ENCODE measurements at regions not wholly inside any gene's neighbourhood (a gene's known extent, or its start where the extent isn't known, plus 50 kb on each side); places are given as distances from the start of the nearest gene placed in this dataset.

DNA sequence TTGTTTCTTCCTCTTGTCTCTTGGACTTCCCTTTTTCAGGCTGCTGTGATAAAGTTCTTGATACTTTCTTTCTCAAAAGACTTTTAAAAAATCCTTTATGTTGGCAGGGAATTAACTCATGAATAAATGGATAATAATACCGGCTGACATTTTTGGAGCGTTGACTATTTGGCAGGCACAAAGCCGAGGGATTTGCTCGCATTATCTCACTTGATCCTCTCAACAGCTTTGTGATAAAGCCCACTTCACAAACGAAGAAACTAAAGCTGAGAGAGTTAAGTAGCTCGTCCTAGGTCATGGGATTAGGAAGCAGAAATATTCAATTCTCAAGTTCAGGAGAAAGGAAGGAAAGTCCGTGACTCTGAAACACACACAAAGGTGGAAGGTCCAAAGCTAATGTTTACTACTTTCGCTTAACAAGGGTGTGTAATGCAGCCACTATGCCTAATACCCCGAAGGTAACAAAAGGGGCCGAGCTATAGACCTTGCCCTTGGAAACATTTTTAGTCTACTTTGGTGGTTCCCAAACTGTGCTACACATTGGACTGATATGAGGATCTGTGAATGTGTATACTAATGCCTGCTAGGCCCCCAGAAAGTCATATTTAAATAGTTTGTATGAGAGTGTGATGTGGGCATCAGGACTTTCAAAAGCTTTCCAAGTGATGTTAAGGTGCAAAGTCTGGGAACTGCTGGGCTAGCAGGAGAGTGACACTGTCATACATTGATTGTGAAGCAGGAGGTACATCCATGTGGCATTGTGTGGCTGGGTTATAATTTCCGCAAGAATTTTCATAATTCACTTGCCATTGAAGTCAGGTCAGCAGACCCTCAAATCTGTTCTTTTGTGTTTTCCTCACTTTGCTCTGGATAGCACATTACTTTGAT, 508.4 kb downstream of the PLCL1 start:
- Histone ChIP-seq H3K27ac (no peak overlapping the region), H3K4me1 (no peaks in the 10 kb centered on the region), H3K27me3 (no peaks in the 10 kb centered on the region), H3K4me3 (no peak overlapping the region), H3K9me3 (no peaks in the 10 kb centered on the region), H3K36me3 (no peaks in the 10 kb centered on the region)
- no peak for DNase-seq (ENCODE audit: low spot score)
- TF ChIP-seq, protein P1, sequence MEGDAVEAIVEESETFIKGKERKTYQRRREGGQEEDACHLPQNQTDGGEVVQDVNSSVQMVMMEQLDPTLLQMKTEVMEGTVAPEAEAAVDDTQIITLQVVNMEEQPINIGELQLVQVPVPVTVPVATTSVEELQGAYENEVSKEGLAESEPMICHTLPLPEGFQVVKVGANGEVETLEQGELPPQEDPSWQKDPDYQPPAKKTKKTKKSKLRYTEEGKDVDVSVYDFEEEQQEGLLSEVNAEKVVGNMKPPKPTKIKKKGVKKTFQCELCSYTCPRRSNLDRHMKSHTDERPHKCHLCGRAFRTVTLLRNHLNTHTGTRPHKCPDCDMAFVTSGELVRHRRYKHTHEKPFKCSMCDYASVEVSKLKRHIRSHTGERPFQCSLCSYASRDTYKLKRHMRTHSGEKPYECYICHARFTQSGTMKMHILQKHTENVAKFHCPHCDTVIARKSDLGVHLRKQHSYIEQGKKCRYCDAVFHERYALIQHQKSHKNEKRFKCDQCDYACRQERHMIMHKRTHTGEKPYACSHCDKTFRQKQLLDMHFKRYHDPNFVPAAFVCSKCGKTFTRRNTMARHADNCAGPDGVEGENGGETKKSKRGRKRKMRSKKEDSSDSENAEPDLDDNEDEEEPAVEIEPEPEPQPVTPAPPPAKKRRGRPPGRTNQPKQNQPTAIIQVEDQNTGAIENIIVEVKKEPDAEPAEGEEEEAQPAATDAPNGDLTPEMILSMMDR (IDR thresholded peaks at IDR 0.05) = no peak

DNA sequence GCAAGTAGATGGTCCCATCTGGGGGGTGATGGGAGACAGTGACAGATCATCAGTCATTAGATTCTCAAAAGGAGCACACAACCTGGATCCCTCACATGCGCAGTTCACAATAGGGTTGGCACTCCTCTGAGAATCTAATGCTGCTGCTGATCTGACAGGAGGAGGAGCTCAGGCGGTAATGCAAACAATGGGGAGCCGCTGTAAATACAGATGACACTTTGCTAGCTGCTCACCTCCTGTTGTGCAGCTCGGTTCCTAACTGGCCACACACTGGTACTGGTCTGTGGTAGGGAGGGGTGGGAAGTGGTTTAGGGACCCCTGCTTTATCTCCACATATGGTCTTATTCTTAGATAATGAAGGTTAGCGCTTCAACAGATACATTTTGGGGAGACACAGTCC, 506.6 kb downstream of the PLCL1 start:
- Histone ChIP-seq H3K36me3 (no peaks in the 10 kb centered on the region), H3K9me3 (no peaks in the 10 kb centered on the region), H3K4me3 (no peak overlapping the region), H3K27ac (no peak overlapping the region), H3K4me1 (no peaks in the 10 kb centered on the region), H3K27me3 (no peaks in the 10 kb centered on the region)
- TF ChIP-seq, protein P1 (IDR thresholded peaks at IDR 0.05) = no peak
- DNase-seq (ENCODE audit: low spot score) = no peak

DNA sequence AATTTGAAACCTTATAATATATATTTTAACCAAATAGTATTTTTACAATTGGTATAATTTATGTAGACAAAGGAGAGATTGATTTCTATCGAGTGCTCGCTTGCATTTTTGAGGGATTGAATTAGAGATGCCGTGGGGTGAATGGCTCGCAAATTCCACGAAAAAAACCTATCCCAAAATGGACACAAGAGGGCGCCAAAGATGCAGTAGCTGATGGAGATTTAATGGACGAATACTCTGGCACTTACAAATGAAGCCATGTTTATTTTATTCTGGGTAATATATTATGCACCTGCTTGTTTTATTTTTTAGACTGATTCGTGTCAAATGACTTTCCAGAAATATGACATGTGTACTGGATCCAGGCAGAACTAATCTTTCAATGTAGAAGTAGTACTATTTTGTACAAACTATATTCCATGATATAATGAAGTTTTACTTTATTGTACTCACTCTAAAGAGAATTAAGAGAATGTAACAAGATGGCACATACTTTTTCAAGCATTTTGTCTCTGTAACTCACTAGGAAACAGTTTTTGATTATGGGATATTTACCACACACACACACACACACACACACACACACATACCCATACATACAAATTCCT, 505.4 kb downstream of the PLCL1 start:
- H3K4me1 ChIP-seq = no peaks in the 10 kb centered on the region
- no peaks in the 10 kb centered on the region for H3K27me3 ChIP-seq
- no peak overlapping the region for H3K4me3 ChIP-seq
- no peaks in the 10 kb centered on the region for H3K9me3 ChIP-seq
- TF ChIP-seq, protein P1 (IDR thresholded peaks at IDR 0.05) = peak; percentile 81 to 88
- H3K27ac ChIP-seq = no peak overlapping the region
- no peak for DNase-seq (ENCODE audit: low spot score)
- H3K36me3 ChIP-seq = no peaks in the 10 kb centered on the region

DNA sequence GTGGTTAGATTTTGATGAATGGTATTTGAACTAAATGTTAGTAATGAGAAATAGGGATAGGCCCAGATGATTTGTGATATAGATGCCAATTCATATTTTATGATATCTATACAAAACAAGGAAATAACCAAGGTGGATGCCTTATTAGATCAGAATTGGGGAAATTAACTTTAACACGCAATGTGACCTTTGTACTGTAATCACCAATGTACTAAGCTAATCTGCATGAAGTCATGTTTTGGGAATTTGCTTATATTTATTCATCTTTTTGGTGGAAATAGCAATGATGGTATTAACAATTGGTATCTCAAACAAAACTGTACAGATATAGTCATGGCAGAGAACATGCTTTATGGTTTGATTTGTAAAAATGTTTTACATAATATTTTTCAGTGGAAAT, 504.7 kb downstream of the PLCL1 start:
- Histone ChIP-seq H3K4me3 (no peak overlapping the region), H3K4me1 (no peaks in the 10 kb centered on the region), H3K27me3 (no peaks in the 10 kb centered on the region), H3K36me3 (no peaks in the 10 kb centered on the region), H3K9me3 (no peaks in the 10 kb centered on the region), H3K27ac (no peak overlapping the region)
- DNase-seq (ENCODE audit: low spot score) = no peak
- TF ChIP-seq, protein P1 (IDR thresholded peaks at IDR 0.05) = no peak

DNA sequence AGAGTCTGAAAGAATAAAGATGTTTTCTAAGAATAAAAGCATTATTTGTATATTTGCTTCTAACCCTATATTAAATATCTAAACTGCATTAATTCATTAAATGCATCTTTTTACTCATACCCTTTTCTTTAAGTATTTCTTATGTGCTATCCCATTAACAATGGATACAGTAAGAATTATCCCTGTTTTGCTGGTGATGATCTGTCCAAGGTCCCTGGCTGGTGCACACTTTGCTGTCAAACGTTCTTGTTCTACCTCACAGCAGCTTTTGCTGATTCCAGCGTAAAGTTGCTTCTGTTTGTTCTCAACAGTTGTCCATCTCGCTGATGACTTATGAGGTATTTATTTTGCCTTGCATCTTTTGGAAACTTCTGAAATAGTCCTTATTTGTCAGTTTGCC, 504.0 kb downstream of the PLCL1 start:
- no peak overlapping the region for H3K27ac ChIP-seq
- DNase-seq (ENCODE audit: low spot score) = no peak
- TF ChIP-seq, protein P1 (IDR thresholded peaks at IDR 0.05) = no peak
- no peaks in the 10 kb centered on the region for H3K36me3 ChIP-seq
- H3K4me3 ChIP-seq = no peak overlapping the region
- no peaks in the 10 kb centered on the region for H3K27me3 ChIP-seq
- H3K4me1 ChIP-seq = no peaks in the 10 kb centered on the region
- no peaks in the 10 kb centered on the region for H3K9me3 ChIP-seq

Measured in right atrium auricular region (tissue), 2 donors.